PFSK-1 (cell line): ENCODE measurements at regions not wholly inside any gene's neighbourhood (a gene's known extent, or its start where the extent isn't known, plus 50 kb on each side); places are given as distances from the start of the nearest gene placed in this dataset.

Source experiments
- FOXP2 ChIP-seq: optimal IDR thresholded peaks from 2 replicates; pipeline ENCODE3; 2011; ENCODE audit warnings: borderline replicate concordance, control low read depth, inconsistent platforms; ENCODE audit not compliant: insufficient read depth; ENCODE audit errors: extremely low read length, extremely low read depth
- POLR2AphosphoS5 ChIP-seq: IDR thresholded peaks from 2 replicates; pipeline ENCODE4 v1.6.1; 2012; ENCODE audit warnings: low read depth, mild to moderate bottlenecking, control low read depth, low read length, moderate library complexity
- REST ChIP-seq, 2 experiments: IDR thresholded peaks; 2 replicates each; pipeline versions ENCODE4 v1.6.1 to v1.8.0; 2011 to 2012; ENCODE audit warnings: low read depth in 2 of 2, low read length in 2 of 2, control low read depth in 1 of 2, inconsistent platforms in 1 of 2, mild to moderate bottlenecking in 1 of 2, moderate library complexity in 1 of 2; ENCODE audit not compliant: insufficient read depth in 1 of 2
- SIN3A ChIP-seq: IDR thresholded peaks from 2 replicates; pipeline ENCODE4 v1.6.1; 2012; ENCODE audit warnings: mild to moderate bottlenecking, low read length, moderate library complexity, borderline replicate concordance; ENCODE audit not compliant: insufficient read depth
- TAF1 ChIP-seq: IDR thresholded peaks from 2 replicates; pipeline ENCODE4 v1.6.1; 2012; ENCODE audit warnings: low read length, control low read depth, borderline replicate concordance; ENCODE audit not compliant: insufficient read depth

DNA sequence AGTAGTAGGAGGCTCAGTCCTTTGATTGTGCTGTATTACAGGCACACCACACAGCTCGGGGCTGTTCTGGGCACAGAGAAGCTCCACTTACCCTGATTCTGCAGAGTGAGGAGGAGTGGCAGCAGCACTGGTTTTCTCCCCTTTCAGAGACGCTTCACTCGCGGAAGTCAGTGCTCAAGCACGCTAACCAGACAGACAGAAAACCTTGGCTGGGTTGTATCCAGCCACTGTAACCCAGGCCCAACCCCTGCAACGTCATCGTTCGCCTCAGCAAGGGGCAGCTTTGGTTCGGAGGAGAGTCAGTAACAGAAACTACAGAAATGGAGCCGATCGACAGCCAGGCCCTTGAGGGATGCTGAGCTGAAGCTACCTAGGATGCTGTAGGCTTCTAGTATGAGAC, 171.0 kb downstream of the SLC16A9 start:
- TF ChIP-seq POLR2AphosphoS5 (no peak), SIN3A (no peak), FOXP2 (no peak), TAF1 (no peak), REST (IDR thresholded peaks at IDR 0.05; ENCODE audit: insufficient read depth in 1 of 2, low read depth in 2 of 2, low read length in 2 of 2) (no peak)

GRCh38 chr10:59537501-59537900, 172.1 kb downstream of the SLC16A9 start:
- TF ChIP-seq SIN3A (no peak), REST (IDR thresholded peaks at IDR 0.05; ENCODE audit: insufficient read depth in 1 of 2, low read depth in 2 of 2, low read length in 2 of 2) (no peak), FOXP2 (no peak), POLR2AphosphoS5 (no peak), TAF1 (no peak)

DNA sequence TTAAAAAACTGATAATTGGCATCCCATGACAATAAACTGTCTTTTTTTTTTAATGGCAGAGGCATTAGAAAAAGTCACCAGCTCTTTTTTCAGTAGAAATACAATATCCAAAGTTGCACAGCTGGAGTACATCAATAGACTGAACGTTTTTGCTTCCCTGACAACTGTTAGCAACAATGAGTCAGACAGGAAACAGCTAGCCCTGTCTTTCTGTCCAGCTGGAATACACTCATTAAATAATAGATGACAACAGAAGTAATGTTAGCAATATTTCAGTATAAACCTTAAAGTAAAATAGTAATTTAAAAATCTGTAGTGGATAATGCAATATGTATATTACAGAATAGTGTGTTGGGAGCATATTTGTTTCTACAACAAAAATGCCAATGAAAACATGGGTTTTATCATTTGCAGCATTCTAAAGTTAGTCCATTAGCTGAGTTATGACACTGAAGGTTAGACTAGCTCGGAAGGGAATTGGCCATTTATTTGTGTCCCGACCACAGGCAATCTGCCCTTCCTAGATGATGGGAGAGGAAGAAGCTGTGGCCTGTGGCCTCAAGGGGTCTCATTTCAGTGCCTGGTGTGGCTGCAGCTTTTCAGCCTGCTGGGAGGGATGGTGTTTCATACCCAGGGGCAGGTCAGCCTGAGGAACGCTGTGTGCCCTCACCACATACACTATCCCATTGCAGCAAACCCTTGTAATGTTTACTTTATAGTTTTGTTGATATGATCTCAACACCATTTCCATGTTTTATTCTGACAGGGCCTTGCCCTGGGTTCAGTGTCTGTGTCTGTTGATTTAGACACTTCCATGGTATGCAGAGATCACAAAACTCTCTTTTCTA, 173.3 kb downstream of the SLC16A9 start:
- TF ChIP-seq REST (IDR thresholded peaks at IDR 0.05; ENCODE audit: insufficient read depth in 1 of 2, low read depth in 2 of 2, low read length in 2 of 2) (no peak), POLR2AphosphoS5 (no peak), FOXP2 (peak; percentile 52), SIN3A (peak; percentile 88; the same call in 1 of the 2 replicates), TAF1 (no peak)

GRCh38 chr10:59524348-59524747, 162.0 kb upstream of the FAM13C start:
- TF ChIP-seq FOXP2 (no peak), REST (IDR thresholded peaks at IDR 0.05; ENCODE audit: insufficient read depth in 1 of 2, low read depth in 2 of 2, low read length in 2 of 2) (no peak), TAF1 (no peak), POLR2AphosphoS5 (no peak), SIN3A (no peak)

GRCh38 chr10:59523851-59524250, 161.5 kb upstream of the FAM13C start:
- TF ChIP-seq REST (IDR thresholded peaks at IDR 0.05; ENCODE audit: insufficient read depth in 1 of 2, low read depth in 2 of 2, low read length in 2 of 2) (no peak), POLR2AphosphoS5 (no peak), FOXP2 (no peak), SIN3A (no peak), TAF1 (no peak)
